ENCODE measurements at regions not wholly inside any gene's neighbourhood (a gene's known extent, or its start where the extent isn't known, plus 50 kb on each side); places are given as distances from the start of the nearest gene placed in this dataset.

DNA sequence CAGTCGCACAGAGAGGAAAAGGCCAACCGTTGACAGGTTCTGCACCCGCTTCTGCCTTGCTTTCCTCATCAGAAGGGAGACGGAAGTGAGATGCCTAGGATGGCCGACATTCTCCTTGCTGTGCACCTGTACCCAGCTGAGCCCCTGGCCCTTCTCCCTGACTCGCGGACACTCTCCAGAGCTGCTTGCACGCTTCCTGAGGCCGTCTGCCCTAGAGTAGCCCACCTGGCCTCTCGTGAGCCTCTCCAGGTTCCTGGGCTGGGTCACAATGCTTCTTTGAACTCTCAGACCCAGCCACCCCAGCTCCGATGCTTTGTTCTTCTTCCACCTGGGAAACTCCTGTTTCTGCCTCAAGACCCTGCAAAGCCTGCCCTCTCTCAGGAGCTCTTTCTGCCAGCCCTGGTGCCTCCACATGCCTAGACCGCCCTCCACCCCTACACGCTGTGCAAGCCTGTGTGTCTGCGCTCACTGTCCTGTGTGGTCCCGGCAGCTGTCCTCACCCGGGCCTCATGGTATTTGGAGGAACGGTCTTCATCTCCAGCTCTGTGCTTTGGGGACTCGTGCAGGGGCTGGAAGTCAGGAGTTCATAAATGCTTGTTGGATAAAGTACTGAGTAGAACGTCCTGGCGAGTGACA is 345.4 kb upstream of the SALL3 start:
- TF ChIP-seq CTCF (optimal IDR thresholded peaks at IDR 0.05 in 1 of 3, IDR thresholded peaks at IDR 0.05 in 1 of 3, conservative IDR thresholded peaks at IDR 0.05 in 1 of 3; ENCODE audit: extremely low read depth in 1 of 3, insufficient read depth in 2 of 3, low read length in 3 of 3): no peak
- no peak for TF ChIP-seq EZH2 (IDR thresholded peaks at IDR 0.05; ENCODE audit: low read length)

Measured in keratinocyte (primary cell).